Stimulated activated CD4-positive, alpha-beta T cell treated with anti-CD3 and anti-CD28 coated beads, TNF-alpha, amount 100 ng/mL, for 48 hours (primary cell): ENCODE measurements at regions not wholly inside any gene's neighbourhood (a gene's known extent, or its start where the extent isn't known, plus 50 kb on each side); places are given as distances from the start of the nearest gene placed in this dataset.

Source experiments
- DNase-seq, 3 donors: peaks; one replicate each; pipeline ENCODE4 v3.0.0-alpha.2; 2020; ENCODE audit warnings: low read depth in 3 of 3

GRCh38 chr2:7887441-7887840 is 794.4 kb upstream of the ID2 start:
- DNase-seq: no peak

- no peak for DNase-seq
These were observed 793.0 kb upstream of the ID2 start for GRCh38 chr2:7888876-7889275.

- DNase-seq: no peak
These were observed 790.5 kb upstream of the ID2 start for GRCh38 chr2:7891312-7891711.

- no peak for DNase-seq
These were observed 786.6 kb upstream of the ID2 start for GRCh38 chr2:7895289-7895688.

- DNase-seq: no peak
These were observed 784.8 kb upstream of the ID2 start for GRCh38 chr2:7896940-7897487.

GRCh38 chr2:7899241-7899640 is 782.6 kb upstream of the ID2 start:
- DNase-seq: no peak

GRCh38 chr2:7899923-7900322 is 781.9 kb upstream of the ID2 start:
- no peak for DNase-seq

- DNase-seq: no peak
These were observed 781.3 kb upstream of the ID2 start for GRCh38 chr2:7900593-7900992.

GRCh38 chr2:7902251-7902765 is 779.5 kb upstream of the ID2 start:
- no peak for DNase-seq

- no peak for DNase-seq
These were observed 777.5 kb upstream of the ID2 start for GRCh38 chr2:7904319-7904718.

GRCh38 chr2:7905756-7906155 is 776.1 kb upstream of the ID2 start:
- DNase-seq: no peak

- DNase-seq: no peak
These were observed 775.4 kb upstream of the ID2 start for GRCh38 chr2:7906431-7906830.

GRCh38 chr2:7907041-7907440 is 774.8 kb upstream of the ID2 start:
- DNase-seq: no peak

GRCh38 chr2:7910752-7911151 is 771.1 kb upstream of the ID2 start:
- no peak for DNase-seq

GRCh38 chr2:7911196-7911595 is 770.7 kb upstream of the ID2 start:
- no peak for DNase-seq

GRCh38 chr2:7913974-7914373 is 767.9 kb upstream of the ID2 start:
- DNase-seq: no peak

- DNase-seq: no peak
These were observed 766.4 kb upstream of the ID2 start for GRCh38 chr2:7915302-7916091.

- no peak for DNase-seq
These were observed 765.2 kb upstream of the ID2 start for GRCh38 chr2:7916670-7917069.

GRCh38 chr2:7919510-7919909 is 762.3 kb upstream of the ID2 start:
- no peak for DNase-seq

GRCh38 chr2:7924023-7924762 is 757.7 kb upstream of the ID2 start:
- no peak for DNase-seq

- no peak for DNase-seq
These were observed 756.4 kb upstream of the ID2 start for GRCh38 chr2:7925506-7925905.

GRCh38 chr2:7927691-7928090 is 754.2 kb upstream of the ID2 start:
- no peak for DNase-seq

GRCh38 chr2:7929281-7929680 is 752.6 kb upstream of the ID2 start:
- no peak for DNase-seq
